GM19455 (cell line): ENCODE measurements at regions not wholly inside any gene's neighbourhood (a gene's known extent, or its start where the extent isn't known, plus 50 kb on each side); places are given as distances from the start of the nearest gene placed in this dataset.

Source experiments
- ATAC-seq: cut with Tn5 transposase; IDR thresholded peaks from one replicate; pipeline ENCODE4 v1.9.1; 2021; ENCODE audit not compliant: unreplicated experiment

GRCh38 chr4:137076908-137077307 lies 455.4 kb downstream of the PCDH18 start:
- no peak for ATAC-seq

- no peak for ATAC-seq
Observed at GRCh38 chr4:137075586-137075985, 456.7 kb downstream of the PCDH18 start.

- no peak for ATAC-seq
Observed at GRCh38 chr4:137070614-137071013, 461.7 kb downstream of the PCDH18 start.

DNA sequence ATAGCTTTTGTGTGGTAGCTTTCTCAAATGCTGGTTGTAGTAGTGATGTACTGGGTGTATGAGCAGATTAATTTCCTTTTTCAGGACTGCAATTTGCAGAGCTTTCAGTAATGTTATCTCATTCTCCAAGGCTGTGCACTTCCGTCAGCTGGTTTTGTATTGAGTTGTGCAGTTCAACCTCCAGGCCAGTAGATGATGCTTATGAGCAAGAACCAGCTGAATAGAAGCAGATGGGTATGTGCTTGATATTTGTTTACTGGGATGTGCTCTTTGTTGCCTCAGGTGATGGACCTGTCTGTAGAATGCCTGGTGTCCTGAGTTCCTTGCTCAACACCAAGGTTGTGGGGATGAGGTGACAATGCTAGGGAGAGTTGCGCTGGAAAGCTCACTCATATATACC lies 462.8 kb downstream of the PCDH18 start:
- ATAC-seq: no peak

DNA sequence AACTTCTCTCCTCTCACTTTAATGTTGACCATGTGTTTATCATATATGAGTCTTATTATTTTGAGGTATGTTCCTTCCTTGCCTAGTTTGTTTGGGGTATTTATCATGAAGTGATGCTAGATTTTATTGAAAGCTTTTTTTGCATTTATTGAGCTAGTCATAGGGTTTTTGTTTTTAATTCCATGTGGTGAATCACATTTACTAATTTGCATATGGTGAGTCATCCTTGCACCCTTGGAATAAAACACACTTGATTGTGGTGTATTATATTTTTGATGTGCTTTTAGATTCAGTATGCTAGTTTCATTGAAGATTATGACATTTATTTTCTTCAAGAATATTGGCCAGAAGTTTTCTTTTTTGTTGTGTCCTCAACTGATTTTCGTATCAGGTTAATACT lies 464.6 kb downstream of the PCDH18 start:
- ATAC-seq: no peak

GRCh38 chr4:137065311-137065710 lies 467.0 kb downstream of the PCDH18 start:
- no peak for ATAC-seq

- no peak for ATAC-seq
Observed at GRCh38 chr4:137063961-137064360, 468.3 kb downstream of the PCDH18 start.

GRCh38 chr4:137043184-137043583 lies 489.1 kb downstream of the PCDH18 start:
- no peak for ATAC-seq

DNA sequence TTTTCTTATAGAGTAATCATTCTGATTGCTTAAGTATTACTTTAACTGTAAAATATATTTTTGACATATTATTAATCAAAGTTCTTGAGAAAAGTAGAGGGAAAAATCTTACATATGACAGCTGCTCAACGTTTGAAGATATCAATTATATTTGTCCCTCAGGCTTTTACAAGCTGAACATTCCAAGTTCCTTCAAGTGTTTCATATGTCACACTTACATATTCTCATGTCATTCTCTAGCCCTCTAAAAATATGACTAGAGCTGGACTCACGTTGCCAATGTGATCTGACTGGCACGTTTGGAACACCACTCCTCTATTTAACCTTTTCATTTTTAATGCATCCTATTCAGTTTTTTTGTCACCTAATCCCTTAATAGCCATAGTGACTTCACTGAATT lies 492.9 kb downstream of the PCDH18 start:
- no peak for ATAC-seq

DNA sequence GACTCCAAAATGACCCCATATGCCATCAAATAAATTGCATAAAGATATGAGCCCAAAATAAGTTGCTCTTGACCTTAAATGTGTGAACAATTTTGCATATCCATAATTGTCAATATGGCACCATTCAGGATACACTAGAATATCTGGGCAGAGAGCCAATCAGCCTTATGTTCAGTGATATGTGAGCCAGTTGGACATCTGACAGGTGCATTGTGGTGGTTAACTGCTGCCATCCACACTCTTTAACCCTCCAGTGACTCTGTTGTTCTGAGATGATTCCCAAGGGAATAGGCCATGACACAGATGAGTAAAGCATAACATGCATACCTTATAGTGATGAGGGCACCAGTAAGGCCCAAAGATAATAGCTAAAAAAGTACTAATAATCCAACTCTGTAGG lies 500.1 kb downstream of the PCDH18 start:
- ATAC-seq: no peak

DNA sequence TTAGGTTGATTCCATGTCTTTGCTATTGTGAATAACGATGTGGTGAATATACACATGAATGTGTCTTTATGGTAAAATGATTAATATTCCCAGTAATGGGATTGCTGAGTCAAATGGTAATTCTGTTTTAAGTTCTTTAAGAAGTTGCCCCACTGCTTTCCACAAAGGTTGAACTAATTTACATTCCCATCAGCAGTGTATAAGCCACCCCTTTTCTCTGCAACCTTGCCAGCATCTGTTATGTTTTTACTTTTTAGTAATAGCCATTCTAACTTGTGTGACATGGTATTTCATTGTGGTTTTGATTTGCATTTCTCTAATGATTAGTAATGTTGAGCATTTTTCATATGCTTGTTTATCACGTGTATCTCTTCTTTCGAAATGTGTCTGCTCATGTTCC lies 503.3 kb downstream of the PCDH18 start:
- no peak for ATAC-seq

- ATAC-seq: no peak
Observed at GRCh38 chr4:137025484-137026059, 506.7 kb downstream of the PCDH18 start.

DNA sequence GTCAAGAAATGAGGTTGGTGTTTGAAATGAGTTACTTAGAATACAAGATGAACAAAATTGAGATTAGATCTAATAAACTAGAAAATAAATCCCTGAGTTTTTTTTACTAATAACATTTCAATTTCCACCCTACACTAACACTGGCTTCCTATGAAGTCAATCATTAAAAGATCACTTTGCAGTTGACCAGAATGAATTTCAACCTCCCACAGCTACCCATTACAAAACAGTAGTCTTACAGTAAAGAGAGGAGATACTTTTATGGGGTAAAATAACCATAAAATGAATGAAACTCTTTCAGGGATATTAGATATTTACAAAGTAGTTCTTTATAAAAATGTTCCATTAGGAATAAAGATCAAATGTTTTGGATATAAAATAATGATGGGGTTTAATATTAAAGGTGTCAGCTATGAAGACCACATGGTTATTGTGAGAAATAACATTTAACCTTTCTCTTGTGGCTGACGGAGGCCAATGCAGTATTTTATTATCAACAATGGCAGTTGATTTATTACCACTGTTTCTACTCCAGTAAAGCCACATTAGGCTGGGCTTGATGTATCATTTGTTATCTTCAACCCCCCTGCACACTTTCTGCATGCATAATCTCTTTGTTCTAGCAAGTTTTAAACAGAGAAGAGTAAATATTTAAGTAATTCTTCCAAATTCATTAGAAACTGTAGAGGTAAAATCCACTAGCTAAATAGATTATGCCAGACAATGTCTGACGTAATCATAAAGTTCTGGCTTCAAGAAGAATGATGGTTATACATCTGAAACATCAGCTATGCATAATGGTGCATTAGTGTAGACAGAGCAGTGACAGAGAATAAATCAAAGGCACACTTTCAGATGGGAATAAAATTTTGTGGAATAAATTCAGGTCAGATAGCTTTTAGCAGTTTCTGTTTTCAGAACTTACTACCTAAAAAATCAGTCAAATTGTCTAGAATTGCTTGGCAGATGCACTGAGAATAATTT lies 516.6 kb downstream of the PCDH18 start:
- no peak for ATAC-seq

DNA sequence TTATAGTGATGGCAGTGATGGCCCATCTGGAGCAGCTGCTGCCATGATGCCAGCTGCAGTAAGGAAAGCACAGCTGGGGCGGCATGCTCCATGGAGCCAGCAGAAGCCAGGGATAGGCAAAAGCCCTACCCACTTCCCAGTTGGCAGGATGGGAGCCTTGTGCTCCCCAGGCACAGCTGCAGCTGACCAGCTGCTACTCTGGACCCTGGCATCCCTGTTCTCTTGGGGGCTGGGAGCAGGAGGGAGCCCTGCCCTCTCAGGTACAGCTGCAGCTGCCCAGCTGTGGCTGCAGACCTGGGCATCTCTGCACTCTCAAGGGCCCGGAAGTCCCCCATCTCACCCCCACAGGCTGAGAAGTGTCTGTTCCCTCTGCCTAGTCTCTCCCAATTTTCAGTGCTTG lies 531.9 kb downstream of the PCDH18 start:
- no peak for ATAC-seq

- no peak for ATAC-seq
Observed at GRCh38 chr4:136992032-136992431, 540.3 kb downstream of the PCDH18 start.

DNA sequence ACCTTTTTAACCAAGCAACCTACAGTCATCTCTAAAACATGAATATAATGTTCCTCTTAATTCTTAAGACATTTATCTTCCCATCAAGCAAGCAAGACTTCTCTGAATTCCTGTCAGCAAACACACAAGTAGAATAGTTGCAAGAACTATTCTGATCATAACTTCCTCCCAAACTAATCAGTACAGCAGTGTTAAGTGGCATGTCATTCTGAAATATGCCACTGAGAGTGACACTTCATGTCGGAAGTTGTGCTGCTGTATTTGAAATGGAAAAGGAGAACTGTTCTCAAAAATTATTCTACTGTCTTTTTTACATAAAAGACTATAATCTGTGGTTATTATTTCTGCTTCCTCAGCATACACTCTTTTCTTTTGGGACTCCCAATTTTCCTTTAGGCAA lies 546.6 kb downstream of the PCDH18 start:
- ATAC-seq: no peak

DNA sequence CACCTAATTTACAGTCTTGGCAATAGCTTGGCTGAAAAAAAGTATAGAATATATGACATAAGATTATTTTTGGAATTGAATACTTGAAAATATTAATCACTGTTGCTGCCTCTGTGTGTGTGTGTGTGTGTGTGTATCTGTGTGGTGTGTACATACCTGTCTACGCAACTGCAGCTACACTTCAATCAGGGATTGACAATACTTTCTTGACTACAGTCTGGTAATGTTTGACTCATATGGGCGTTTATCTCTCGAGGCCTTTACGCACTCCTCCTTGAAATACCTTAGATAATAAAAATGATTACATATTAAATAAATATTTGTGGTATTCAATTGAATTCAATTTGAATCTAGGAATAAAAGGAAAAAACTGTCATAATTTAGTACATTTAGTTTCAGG lies 565.2 kb downstream of the PCDH18 start:
- no peak for ATAC-seq

- ATAC-seq: no peak
Observed at GRCh38 chr4:136965478-136965877, 566.8 kb downstream of the PCDH18 start.

- ATAC-seq: no peak
Observed at GRCh38 chr4:136962868-136963267, 569.4 kb downstream of the PCDH18 start.

GRCh38 chr4:136946307-136946907 lies 585.9 kb downstream of the PCDH18 start:
- ATAC-seq: no peak

- no peak for ATAC-seq
Observed at GRCh38 chr4:136939781-136940180, 592.5 kb downstream of the PCDH18 start.

DNA sequence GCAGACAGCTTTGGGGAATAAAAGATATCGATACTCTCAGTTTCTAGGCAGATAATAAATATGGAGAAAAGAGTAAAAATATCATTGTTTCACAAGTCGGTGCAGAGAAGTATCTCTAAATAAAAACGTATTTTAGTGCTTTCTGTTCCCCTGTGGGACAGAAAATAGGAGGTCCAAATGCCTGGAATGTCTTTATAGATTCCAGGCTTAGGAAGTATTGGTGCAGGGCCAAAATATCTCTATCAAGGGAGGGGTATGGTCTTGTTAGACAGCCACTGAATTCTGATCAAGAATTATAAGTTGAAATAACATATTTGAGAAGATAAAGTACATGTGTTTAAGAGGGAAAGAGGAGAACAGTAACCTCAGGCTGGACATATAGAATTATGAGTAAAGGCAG lies 596.4 kb downstream of the PCDH18 start:
- no peak for ATAC-seq
